Thyroid gland (tissue), 4 donors: ENCODE measurements at regions not wholly inside any gene's neighbourhood (a gene's known extent, or its start where the extent isn't known, plus 50 kb on each side); places are given as distances from the start of the nearest gene placed in this dataset.

Experiments used
- CTCF ChIP-seq, 6 experiments: fragments of 200-600 bp in 3 of 6; fragments of 450-650 bp in 3 of 6; sonication (generic) in 3 of 6; IDR thresholded peaks; one replicate each; pipeline ENCODE4 v1.5.1; 2016 to 2019; ENCODE audit warnings: antibody characterized with exemption in 6 of 6, mild to moderate bottlenecking in 2 of 6, inconsistent platforms in 1 of 6, moderate library complexity in 1 of 6
- POLR2A ChIP-seq, 2 donors: fragments of 450-650 bp; IDR thresholded peaks; one replicate each; pipeline ENCODE4 v1.6.1; 2017; ENCODE audit warnings: antibody characterized with exemption in 2 of 2, mild to moderate bottlenecking in 2 of 2, moderate library complexity in 1 of 2

GRCh38 chr7:124662372-124662771 lies 103.2 kb downstream of the GPR37 start:
- TF ChIP-seq POLR2A (IDR thresholded peaks at IDR 0.05) (no peak), CTCF (IDR thresholded peaks at IDR 0.05) (no peak)
